ENCODE measurements at regions not wholly inside any gene's neighbourhood (a gene's known extent, or its start where the extent isn't known, plus 50 kb on each side); places are given as distances from the start of the nearest gene placed in this dataset.

DNA sequence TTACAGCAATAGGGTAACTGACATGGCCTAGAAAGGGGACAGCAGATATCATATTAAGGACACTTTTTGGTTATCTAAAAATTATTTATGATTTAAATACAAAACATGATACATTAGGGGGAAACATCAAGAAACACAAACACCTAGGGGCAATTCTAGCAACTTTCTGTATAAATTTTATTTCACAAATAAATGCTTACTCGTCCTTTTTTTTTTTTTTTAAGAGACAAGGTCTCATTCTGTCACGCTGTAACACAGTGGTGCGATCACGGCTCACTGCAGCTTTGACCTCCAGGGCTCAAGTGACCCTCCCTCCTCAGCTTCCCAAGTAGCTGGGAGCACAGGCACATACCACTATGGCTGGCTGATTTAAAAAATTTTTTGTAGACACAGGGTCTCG lies 151.8 kb upstream of the BCOR start:
- Histone ChIP-seq H3K27me3 (ENCODE audit: control insufficient read depth, insufficient read depth, low read length) (no peaks in the 10 kb centered on the region), H3K4me3 (ENCODE audit: low read depth, low read length) (no peak overlapping the region), H3K36me3 (ENCODE audit: control insufficient read depth, insufficient read depth, low read length) (no peaks in the 10 kb centered on the region)
- no peak for DNase-seq (ENCODE audit: low read depth)
- TF ChIP-seq, protein P1, sequence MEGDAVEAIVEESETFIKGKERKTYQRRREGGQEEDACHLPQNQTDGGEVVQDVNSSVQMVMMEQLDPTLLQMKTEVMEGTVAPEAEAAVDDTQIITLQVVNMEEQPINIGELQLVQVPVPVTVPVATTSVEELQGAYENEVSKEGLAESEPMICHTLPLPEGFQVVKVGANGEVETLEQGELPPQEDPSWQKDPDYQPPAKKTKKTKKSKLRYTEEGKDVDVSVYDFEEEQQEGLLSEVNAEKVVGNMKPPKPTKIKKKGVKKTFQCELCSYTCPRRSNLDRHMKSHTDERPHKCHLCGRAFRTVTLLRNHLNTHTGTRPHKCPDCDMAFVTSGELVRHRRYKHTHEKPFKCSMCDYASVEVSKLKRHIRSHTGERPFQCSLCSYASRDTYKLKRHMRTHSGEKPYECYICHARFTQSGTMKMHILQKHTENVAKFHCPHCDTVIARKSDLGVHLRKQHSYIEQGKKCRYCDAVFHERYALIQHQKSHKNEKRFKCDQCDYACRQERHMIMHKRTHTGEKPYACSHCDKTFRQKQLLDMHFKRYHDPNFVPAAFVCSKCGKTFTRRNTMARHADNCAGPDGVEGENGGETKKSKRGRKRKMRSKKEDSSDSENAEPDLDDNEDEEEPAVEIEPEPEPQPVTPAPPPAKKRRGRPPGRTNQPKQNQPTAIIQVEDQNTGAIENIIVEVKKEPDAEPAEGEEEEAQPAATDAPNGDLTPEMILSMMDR (IDR thresholded peaks at IDR 0.05; ENCODE audit: insufficient read depth, low read length, poor library complexity, severe bottlenecking), result no peak

DNA sequence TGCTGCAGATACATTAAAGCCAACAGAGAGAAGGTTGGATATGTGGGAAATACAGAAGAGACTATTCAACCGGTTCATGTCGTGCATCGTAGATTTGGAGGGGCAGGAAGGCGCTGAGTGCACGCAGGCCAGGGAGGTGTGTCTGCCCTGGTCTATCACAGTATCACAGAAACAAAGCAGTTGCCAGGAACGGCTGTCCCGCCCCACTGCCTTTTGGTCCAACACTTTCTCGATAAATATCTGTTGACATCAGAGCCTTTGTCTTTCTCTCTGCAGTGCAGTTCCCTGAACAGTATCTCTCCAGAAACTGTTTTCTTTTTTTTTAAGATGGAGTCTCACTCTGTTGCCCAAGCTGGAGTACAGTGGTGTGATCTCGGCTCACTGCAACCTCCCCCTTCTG lies 151.1 kb upstream of the BCOR start:
- TF ChIP-seq, protein P1 (IDR thresholded peaks at IDR 0.05; ENCODE audit: insufficient read depth, low read length, poor library complexity, severe bottlenecking), result no peak
- Histone ChIP-seq H3K4me3 (ENCODE audit: low read depth, low read length) (no peak overlapping the region), H3K27me3 (ENCODE audit: control insufficient read depth, insufficient read depth, low read length) (no peaks in the 10 kb centered on the region), H3K36me3 (ENCODE audit: control insufficient read depth, insufficient read depth, low read length) (no peaks in the 10 kb centered on the region)
- no peak for DNase-seq (ENCODE audit: low read depth)

DNA sequence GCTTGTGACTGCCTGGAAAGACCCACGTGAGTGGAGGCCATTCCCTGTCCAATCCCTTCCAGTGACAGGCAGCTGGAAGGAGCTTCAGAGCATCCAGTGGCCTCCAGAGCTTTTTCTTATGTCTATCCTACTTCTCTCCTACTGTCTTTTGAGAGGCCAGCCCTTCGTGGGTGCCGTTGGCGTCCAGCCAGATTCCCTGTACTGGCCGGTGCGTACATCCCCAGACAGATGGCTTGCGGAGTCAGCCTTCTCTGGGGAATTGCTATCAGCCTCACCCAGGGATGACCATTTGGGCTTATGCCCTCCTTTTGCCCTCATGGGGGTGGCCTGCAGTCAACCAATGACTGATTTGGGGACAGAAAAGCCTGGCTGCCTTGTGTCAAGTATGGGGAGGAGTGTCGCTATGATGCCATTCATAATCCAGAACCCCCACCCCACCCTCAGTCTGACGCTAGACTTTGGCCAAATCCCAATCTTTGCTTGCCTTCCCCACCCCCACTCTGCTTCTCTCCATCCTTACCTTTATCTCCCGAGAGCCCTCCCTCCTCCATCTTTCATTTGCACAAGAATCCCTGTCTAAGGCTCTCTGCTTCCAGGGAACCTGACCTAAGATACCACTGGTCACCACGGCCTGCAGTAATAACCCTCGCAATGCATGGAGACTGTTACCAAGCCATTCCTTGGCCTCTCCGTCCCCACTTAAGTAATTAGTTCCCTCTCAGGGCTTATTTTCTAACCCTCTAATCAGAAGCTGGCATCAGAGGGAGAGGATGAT lies 150.3 kb upstream of the BCOR start:
- no peak overlapping the region for H3K4me3 ChIP-seq (ENCODE audit: low read depth, low read length)
- TF ChIP-seq, protein P1 (IDR thresholded peaks at IDR 0.05; ENCODE audit: insufficient read depth, low read length, poor library complexity, severe bottlenecking), result no peak
- H3K36me3 ChIP-seq (ENCODE audit: control insufficient read depth, insufficient read depth, low read length), result no peaks in the 10 kb centered on the region
- H3K27me3 ChIP-seq (ENCODE audit: control insufficient read depth, insufficient read depth, low read length), result no peaks in the 10 kb centered on the region
- DNase-seq (ENCODE audit: low read depth), result no peak

DNA sequence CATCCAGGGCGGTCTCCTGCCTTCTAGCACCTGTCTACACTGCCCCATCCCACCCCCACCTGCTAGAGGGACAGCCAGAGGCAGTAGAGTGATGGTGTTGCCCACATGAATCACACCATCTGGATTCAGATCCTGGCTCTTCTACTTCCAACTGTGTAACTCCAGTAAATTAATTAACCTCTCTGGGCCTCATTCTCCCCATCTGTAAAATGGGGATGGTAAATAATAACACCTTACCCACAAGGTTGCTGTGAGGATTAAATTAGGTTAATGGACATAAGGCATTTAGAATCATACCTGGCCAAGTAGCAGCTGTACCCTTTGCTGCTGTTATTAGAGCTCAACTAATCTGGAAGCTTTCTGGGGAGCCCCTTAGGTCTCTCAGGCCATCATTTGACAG lies 149.6 kb upstream of the BCOR start:
- Histone ChIP-seq H3K36me3 (ENCODE audit: control insufficient read depth, insufficient read depth, low read length) (no peaks in the 10 kb centered on the region), H3K27me3 (ENCODE audit: control insufficient read depth, insufficient read depth, low read length) (no peaks in the 10 kb centered on the region), H3K4me3 (ENCODE audit: low read depth, low read length) (no peak overlapping the region)
- TF ChIP-seq, protein P1 (IDR thresholded peaks at IDR 0.05; ENCODE audit: insufficient read depth, low read length, poor library complexity, severe bottlenecking), result no peak
- no peak for DNase-seq (ENCODE audit: low read depth)

DNA sequence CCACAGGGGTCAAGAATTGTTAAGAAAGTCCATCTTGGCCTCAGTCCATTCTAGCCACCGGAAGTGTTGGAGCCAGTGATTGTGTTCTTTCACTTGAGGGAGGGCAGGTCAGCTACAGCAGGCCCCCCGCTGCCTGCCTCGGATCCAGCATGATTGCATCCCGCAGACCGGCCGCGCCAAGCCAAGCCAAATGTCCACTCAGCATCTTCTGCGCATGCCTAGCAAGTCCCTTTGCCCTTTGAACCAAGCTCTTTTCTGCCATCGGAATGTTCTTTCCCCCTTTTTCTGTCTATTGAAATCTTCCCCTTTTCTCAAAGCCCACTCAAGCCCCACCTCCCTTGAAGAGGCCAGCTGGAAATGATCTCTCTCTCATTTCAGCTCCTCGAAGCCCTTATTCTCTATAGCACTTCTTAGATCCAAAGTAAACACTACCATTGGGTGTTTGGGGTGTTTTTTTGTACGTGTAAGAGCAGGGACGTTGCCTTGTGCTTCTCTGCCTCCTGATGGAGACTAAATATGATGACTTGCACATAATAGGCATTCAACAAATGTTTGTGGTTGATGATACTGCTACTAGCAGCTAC lies 147.8 kb upstream of the BCOR start:
- Histone ChIP-seq H3K36me3 (ENCODE audit: control insufficient read depth, insufficient read depth, low read length) (no peaks in the 10 kb centered on the region), H3K27me3 (ENCODE audit: control insufficient read depth, insufficient read depth, low read length) (no peaks in the 10 kb centered on the region), H3K4me3 (ENCODE audit: low read depth, low read length) (no peak overlapping the region)
- TF ChIP-seq, protein P1 (IDR thresholded peaks at IDR 0.05; ENCODE audit: insufficient read depth, low read length, poor library complexity, severe bottlenecking), result no peak
- no peak for DNase-seq (ENCODE audit: low read depth)
